ENCODE measurements at regions not wholly inside any gene's neighbourhood (a gene's known extent, or its start where the extent isn't known, plus 50 kb on each side); places are given as distances from the start of the nearest gene placed in this dataset.

DNA sequence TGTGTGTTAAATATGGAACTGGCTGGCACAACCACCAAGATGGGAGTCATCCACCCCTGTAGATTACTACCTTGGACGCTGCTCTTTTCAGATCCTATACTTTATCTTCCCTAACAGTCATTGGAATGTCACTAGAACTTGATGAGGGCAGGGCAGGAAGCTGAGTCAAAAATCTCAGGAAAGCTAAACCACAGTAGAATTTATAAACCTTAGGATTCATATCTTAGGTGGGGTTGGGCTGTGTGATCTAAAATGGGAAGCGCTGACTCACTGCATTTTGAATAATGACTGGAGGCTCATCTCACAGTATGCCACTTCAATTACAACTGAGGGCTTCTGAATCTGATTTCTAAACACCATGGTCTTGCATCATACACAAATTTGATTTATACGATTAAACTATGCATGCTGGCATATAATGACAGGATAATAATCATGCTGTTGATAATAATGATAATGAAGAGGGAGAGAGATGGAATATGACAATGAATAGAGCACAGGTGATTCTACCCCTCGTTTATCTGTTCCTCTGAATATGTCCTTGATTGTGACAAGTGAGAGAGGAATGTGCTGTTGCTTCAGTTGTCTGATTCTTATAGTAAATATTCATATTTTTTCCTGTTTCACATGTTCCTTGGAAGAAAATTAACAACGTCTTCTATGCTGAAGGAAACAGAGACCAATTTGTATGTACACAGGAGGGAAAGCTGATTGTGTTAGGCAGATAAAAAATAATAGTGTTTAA lies 270.3 kb upstream of the HS3ST1 start:
- H2AFZ ChIP-seq (replicated peaks; ENCODE audit: low read length, poor library complexity), result peak overlapping the region; percentile 71
- H2BK5ac ChIP-seq (ENCODE audit: low read depth, low read length, poor library complexity, severe bottlenecking), result peak overlapping the region; percentile 36
- H3K9me1 ChIP-seq (ENCODE audit: insufficient read depth, low read length), result peaks cover 7% of the 10 kb centered on the region
- H2BK120ac ChIP-seq (ENCODE audit: low read depth, low read length), result peak overlapping the region; percentile 90
- H3K79me1 ChIP-seq (ENCODE audit: low read depth in 1 of 2, low read length in 2 of 2), result no peaks in the 10 kb centered on the region
- H3K27me3 ChIP-seq (ENCODE audit: control insufficient read depth, insufficient read depth, low read length), result no peaks in the 10 kb centered on the region
- WGBS, 2 experiments (ENCODE audit: extremely low coverage in 2 of 2, insufficient read length in 1 of 2), result no CpG with 5 or more reads among the region's 5 CpGs
- H3K27ac ChIP-seq (ENCODE audit: insufficient read depth, low read length), result no peak overlapping the region
- peak overlapping the region; percentile 89 for H2BK20ac ChIP-seq (ENCODE audit: low read depth, low read length)
- peak overlapping the region; percentile 64; the same call in 1 of the 2 replicates for H2AK5ac ChIP-seq (ENCODE audit: low read depth, low read length)
- H3K56ac ChIP-seq (ENCODE audit: extremely low read depth, insufficient read depth, low read length), result no peak overlapping the region
- TF ChIP-seq MAFK (IDR thresholded peaks at IDR 0.05; ENCODE audit: low read depth, low read length) (peak; percentile 44), RCOR1 (IDR thresholded peaks at IDR 0.05; ENCODE audit: insufficient replicate concordance, low read length) (no peak), FOS (IDR thresholded peaks at IDR 0.05; ENCODE audit: low read depth, low read length) (no peak), NFE2L2 (IDR thresholded peaks at IDR 0.05; ENCODE audit: low read depth, low read length) (0 out of 2 replicates have a peak, but pooled peaks have one; percentile 34), CEBPB (IDR thresholded peaks at IDR 0.05; ENCODE audit: low read depth, low read length) (peak; percentile 82)
- TF ChIP-seq, protein P1, sequence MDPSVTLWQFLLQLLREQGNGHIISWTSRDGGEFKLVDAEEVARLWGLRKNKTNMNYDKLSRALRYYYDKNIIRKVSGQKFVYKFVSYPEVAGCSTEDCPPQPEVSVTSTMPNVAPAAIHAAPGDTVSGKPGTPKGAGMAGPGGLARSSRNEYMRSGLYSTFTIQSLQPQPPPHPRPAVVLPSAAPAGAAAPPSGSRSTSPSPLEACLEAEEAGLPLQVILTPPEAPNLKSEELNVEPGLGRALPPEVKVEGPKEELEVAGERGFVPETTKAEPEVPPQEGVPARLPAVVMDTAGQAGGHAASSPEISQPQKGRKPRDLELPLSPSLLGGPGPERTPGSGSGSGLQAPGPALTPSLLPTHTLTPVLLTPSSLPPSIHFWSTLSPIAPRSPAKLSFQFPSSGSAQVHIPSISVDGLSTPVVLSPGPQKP (IDR thresholded peaks at IDR 0.05; ENCODE audit: borderline replicate concordance, low read depth, low read length), result no peak
- TF ChIP-seq, protein P2, sequence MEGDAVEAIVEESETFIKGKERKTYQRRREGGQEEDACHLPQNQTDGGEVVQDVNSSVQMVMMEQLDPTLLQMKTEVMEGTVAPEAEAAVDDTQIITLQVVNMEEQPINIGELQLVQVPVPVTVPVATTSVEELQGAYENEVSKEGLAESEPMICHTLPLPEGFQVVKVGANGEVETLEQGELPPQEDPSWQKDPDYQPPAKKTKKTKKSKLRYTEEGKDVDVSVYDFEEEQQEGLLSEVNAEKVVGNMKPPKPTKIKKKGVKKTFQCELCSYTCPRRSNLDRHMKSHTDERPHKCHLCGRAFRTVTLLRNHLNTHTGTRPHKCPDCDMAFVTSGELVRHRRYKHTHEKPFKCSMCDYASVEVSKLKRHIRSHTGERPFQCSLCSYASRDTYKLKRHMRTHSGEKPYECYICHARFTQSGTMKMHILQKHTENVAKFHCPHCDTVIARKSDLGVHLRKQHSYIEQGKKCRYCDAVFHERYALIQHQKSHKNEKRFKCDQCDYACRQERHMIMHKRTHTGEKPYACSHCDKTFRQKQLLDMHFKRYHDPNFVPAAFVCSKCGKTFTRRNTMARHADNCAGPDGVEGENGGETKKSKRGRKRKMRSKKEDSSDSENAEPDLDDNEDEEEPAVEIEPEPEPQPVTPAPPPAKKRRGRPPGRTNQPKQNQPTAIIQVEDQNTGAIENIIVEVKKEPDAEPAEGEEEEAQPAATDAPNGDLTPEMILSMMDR (conservative IDR thresholded peaks at IDR 0.05; ENCODE audit: low read depth, low read length), result no peak
- H4K20me1 ChIP-seq (ENCODE audit: insufficient read depth, low read length), result no peaks in the 10 kb centered on the region
- BruUV-seq (replicated peaks), result no TSS peak
- peaks cover 10% of the 10 kb centered on the region for H3K4me1 ChIP-seq (ENCODE audit: control insufficient read depth, insufficient read depth, low read length)
- H3K36me3 ChIP-seq (ENCODE audit: control insufficient read depth, insufficient read depth, low read length), result no peaks in the 10 kb centered on the region
- no peak overlapping the region for H3K4me3 ChIP-seq (ENCODE audit: insufficient read depth, low read depth, low read length)
- H3K14ac ChIP-seq (replicated peaks; ENCODE audit: low read depth, low read length), result peak overlapping the region; percentile 69; the same call in 1 of the 2 replicates
- no peak overlapping the region for H4K91ac ChIP-seq (ENCODE audit: insufficient read depth, low read depth, low read length)
- dilution Hi-C loops (cut with HindIII; ENCODE audit: low sequenced_read_pairs, unreplicated experiment) (no loop called here), in situ Hi-C loops (cut with MboI; ENCODE audit: low sequenced_read_pairs) (no loop called here), intact Hi-C loops (cut with micrococcal nuclease) (no loop called here)
- no peak overlapping the region for H3K23ac ChIP-seq (ENCODE audit: low read depth, low read length)
- peak overlapping the region; percentile 1; the same call in 1 of the 2 replicates for H3K18ac ChIP-seq (ENCODE audit: low read depth, low read length)
- peak overlapping the region; percentile 55 for H2AK9ac ChIP-seq (replicated peaks; ENCODE audit: low read depth, low read length, poor library complexity)
- H3K4ac ChIP-seq (ENCODE audit: low read depth, low read length), result peak overlapping the region; percentile 74; the same call in 1 of the 2 replicates
- no peak overlapping the region for H3K9ac ChIP-seq (ENCODE audit: low read depth, low read length)
- H4K5ac ChIP-seq (ENCODE audit: low read depth, low read length), result no peak overlapping the region
- H2BK15ac ChIP-seq (ENCODE audit: low read depth, low read length), result peak overlapping the region; percentile 31; the same call in 2 of the 3 replicates
- ATAC-seq (ENCODE audit: low read depth) (peak; percentile 69), DNase-seq (peak; percentile 80)
- H3K4me2 ChIP-seq (ENCODE audit: low read depth, low read length), result no peak overlapping the region
- ChIA-PET CTCF (no interaction called here), POLR2A (ENCODE audit: unreplicated experiment) (no interaction called here)
- H4K8ac ChIP-seq (ENCODE audit: low read depth in 2 of 2, low read length in 2 of 2), result peak overlapping the region in 1 of 2 experiments; percentile 63; a peak in 2 of 4 replicates
- H3K9me3 ChIP-seq (ENCODE audit: control insufficient read depth, insufficient read depth, low read length), result peaks cover 4% of the 10 kb centered on the region
